Head of caudate nucleus (tissue), 42 donors: ENCODE measurements at regions not wholly inside any gene's neighbourhood (a gene's known extent, or its start where the extent isn't known, plus 50 kb on each side); places are given as distances from the start of the nearest gene placed in this dataset.

ENCODE experiments used
- DNase-seq, 42 donors: peaks; one replicate each; pipeline versions ENCODE4 v3.0.0 to v3.0.0-alpha.2; 2020 to 2021; ENCODE audit warnings: mixed read lengths in 7 of 42
- intact Hi-C: fragments of 100-400 bp; cut with DNase I; formaldehyde crosslinking; loops from one replicate; pipeline ENCODE4 v1.15.0; 2022

- intact Hi-C loops, result no loop called here
- no peak for DNase-seq
Measured at GRCh38 chr14:44795725-44796124, 166.0 kb downstream of the KLHL28 start.

GRCh38 chr14:44791730-44792129, 170.0 kb downstream of the KLHL28 start:
- DNase-seq, result no peak
- intact Hi-C loops, result no loop called here

GRCh38 chr14:44788612-44789011, 173.1 kb downstream of the KLHL28 start:
- intact Hi-C loops, result no loop called here
- DNase-seq, result no peak

GRCh38 chr14:44785096-44785495, 176.7 kb downstream of the KLHL28 start:
- intact Hi-C loops, result no loop called here

GRCh38 chr14:44783901-44784300, 177.8 kb downstream of the KLHL28 start:
- DNase-seq, result no peak
- intact Hi-C loops, result no loop called here

More at GRCh38 chr14:44785096-44785495, 176.7 kb downstream of the KLHL28 start:
- no peak for DNase-seq

DNA sequence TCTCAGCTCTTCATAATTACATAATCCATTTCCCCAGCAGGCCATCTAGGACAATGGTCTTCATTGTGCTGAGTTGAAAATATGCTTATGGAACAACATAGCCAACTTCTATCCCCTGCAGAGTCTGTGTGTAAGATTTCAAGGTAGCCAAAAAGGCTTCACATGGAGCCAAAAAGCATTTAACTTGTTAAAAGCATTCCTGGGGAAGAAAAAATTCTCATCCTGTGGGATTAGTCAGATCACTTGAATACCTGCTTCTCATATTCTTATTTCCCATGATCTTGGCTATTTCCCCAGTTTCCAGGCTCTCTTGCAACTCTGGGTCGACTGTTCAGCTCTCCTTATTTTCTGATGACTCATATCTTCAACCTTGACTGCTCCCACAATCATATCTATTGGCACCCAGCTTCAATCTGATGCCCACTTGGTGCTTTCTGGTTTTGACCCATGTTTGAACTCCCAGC, 178.9 kb downstream of the KLHL28 start:
- no peak for DNase-seq
- intact Hi-C loops, result no loop called here

- intact Hi-C loops, result no loop called here
- no peak for DNase-seq
Measured at GRCh38 chr14:44780989-44781388, 180.8 kb downstream of the KLHL28 start.

DNA sequence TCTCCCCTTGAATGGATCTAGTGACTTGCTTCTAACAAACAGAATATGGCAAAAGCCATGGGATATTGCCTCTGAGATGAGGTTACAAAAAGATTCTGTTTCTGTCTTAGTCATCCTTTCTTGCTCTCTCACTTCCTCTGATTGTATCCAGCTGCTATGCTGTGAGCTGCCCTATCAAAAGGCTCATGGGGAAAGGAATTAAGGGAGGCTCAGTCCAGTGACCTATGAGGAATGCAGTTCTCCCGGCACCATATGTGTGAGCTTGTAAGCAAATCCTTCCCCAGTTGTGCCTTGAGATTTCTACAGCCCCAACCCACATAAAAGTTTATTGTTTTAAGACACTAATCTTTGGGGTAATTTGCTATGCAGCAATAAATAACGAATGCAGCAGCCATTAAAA, 183.1 kb downstream of the KLHL28 start:
- intact Hi-C loops, result no loop called here

GRCh38 chr14:44777584-44777983, 184.2 kb downstream of the KLHL28 start:
- intact Hi-C loops, result no loop called here

More for the DNA sequence above, 183.1 kb downstream of the KLHL28 start:
- no peak for DNase-seq

DNA sequence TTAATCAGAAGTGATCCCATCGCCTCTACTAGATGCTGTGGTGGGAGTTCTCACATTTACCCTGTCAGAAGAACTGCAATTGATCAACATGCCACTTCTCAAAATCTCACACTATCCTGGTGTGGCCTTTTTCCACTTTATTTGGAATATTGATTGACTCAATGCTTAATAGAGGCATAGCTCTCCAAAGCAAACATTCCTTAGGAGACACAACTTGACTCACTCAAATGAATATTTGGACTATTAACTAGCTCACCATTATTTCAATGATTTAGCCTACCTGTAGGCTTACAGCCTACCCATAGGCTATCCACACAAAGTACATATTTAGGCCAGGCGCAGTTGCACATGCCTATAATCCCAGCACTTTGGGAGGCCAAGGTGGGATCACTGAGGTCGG, 186.5 kb downstream of the KLHL28 start:
- intact Hi-C loops, result no loop called here
- no peak for DNase-seq

More at GRCh38 chr14:44777584-44777983, 184.2 kb downstream of the KLHL28 start:
- no peak for DNase-seq

GRCh38 chr14:44774396-44774795, 187.4 kb downstream of the KLHL28 start:
- intact Hi-C loops, result no loop called here
- DNase-seq, result no peak

GRCh38 chr14:44771496-44771895, 190.3 kb downstream of the KLHL28 start:
- intact Hi-C loops, result no loop called here

DNA sequence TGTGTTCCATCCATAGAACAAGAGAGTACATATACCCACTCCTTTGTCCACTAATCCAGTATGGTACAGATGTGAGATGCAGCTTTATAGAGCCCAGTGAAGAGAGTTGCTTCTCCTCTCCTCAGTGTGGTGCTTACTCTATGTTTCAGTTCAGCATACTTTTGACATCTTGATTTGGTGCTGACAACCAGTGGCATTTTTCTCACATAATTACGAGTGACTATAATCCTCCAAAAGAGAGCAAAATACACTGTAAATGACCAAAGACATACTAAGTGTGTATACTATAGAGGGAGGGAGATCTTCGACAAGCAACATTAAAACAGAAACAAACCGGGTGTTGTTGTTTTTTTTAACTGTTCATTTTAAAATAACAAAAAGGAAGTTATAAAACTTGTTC, 191.5 kb downstream of the KLHL28 start:
- intact Hi-C loops, result no loop called here
- no peak for DNase-seq

More at GRCh38 chr14:44771496-44771895, 190.3 kb downstream of the KLHL28 start:
- no peak for DNase-seq

DNA sequence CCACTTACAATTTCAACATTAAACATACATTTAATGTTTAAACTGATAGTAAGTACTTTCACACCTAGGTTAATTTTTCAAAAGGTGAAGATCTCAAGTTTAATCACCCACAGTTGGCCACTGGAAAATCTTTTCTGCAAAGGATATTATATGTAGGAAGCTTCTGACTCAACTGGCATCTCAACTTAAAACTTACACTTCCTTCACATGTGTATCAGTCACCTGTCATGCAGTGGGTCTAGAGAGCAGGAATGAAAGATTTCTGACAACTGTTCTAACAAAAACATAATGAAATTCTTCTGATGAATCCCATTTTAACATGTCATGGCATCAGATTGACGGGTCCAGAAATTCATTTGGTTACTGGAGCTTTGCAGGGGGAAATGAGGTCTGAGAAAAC, 192.8 kb downstream of the KLHL28 start:
- no peak for DNase-seq
- intact Hi-C loops, result no loop called here

DNA sequence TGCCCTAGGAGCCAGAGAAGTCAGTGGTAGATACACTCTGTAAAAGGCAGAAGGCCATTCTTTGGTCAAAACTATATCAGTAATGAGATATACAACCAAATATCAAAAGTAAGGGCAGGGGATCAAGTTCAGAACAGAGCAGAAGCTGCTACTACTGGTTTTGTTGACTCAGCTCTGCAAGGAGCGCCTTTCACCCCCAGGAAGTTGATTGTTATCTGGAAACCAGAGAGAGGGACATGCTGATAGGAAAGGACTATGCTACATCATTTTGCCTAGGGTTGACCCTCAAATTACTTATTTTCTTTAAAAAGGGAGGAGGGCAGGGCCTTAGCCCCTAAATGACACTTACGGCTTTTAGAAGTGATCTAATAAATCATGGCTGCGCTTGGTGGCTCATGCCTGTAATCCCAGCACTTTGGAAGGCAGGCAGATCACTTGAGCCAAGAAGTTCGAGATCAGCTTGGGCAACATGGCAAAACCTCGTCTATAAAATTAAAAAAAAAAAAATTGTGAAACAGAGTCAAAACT, 194.0 kb downstream of the KLHL28 start:
- no peak for DNase-seq
- intact Hi-C loops, result no loop called here

- intact Hi-C loops, result no loop called here
- no peak for DNase-seq
Measured at GRCh38 chr14:44766285-44766684, 195.5 kb downstream of the KLHL28 start.

GRCh38 chr14:44763356-44763755, 198.4 kb downstream of the KLHL28 start:
- intact Hi-C loops, result no loop called here

DNA sequence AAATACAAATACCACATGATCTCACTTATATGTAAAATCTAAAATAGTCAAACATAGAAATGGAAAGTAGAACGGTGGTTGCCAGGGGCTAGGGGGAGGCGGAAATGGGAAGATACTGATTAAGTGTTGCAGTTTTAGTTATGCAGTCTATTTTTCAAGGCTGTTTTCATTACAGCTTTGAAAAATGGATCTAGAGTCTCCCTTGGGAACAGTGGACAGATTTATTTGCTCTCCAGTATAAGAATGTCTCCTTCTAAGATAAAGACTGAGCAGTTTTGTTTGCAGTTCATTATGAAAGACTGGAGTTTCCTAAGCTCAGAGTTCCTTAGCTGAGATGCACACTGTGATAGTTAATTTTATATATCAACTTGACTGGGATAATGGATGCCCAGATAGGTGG, 202.5 kb downstream of the KLHL28 start:
- intact Hi-C loops, result no loop called here
- DNase-seq, result no peak

More at GRCh38 chr14:44763356-44763755, 198.4 kb downstream of the KLHL28 start:
- no peak for DNase-seq

DNA sequence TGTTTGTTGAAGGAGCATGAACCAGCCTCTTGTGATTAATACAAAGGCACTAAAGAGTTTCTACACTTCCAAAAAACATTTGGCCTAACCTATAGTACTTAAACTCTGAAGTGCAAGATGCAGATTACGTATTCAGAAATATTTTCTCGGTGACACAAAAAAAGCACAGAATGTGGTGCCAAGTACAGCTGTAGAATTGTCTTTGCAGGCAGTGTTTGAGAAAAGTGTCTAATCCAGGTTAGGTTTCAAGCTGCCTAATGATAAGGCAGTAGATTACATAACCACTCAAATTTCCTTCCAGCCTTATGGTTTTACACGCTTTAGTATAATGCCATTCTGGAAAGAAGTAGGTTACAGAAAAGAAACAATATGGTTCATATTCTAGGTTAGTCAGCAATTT, 205.2 kb downstream of the KLHL28 start:
- intact Hi-C loops, result no loop called here
- DNase-seq, result no peak

- intact Hi-C loops, result no loop called here
- no peak for DNase-seq
Measured at GRCh38 chr14:44745371-44745770, 216.4 kb downstream of the KLHL28 start.

GRCh38 chr14:44742202-44742601, 219.5 kb downstream of the KLHL28 start:
- intact Hi-C loops, result no loop called here

GRCh38 chr14:44741431-44741830, 220.3 kb downstream of the KLHL28 start:
- no peak for DNase-seq
- intact Hi-C loops, result no loop called here

More at GRCh38 chr14:44742202-44742601, 219.5 kb downstream of the KLHL28 start:
- no peak for DNase-seq
